Spleen (tissue), 7 donors: ENCODE measurements at regions not wholly inside any gene's neighbourhood (a gene's known extent, or its start where the extent isn't known, plus 50 kb on each side); places are given as distances from the start of the nearest gene placed in this dataset.

Experiments used
- POLR2A ChIP-seq, 3 donors: fragments of 450-650 bp; IDR thresholded peaks; one replicate each; pipeline ENCODE4 v1.5.1; 2017; ENCODE audit warnings: antibody characterized with exemption in 3 of 3, mild to moderate bottlenecking in 1 of 3
- POLR2AphosphoS5 ChIP-seq, 3 donors: sonication (generic); formaldehyde crosslinking; IDR thresholded peaks; one replicate each; pipeline ENCODE4 v1.5.1; 2017; ENCODE audit warnings: antibody characterized with exemption in 3 of 3
- TF ChIP-seq, protein P1 (sequence below), 11 experiments: fragments of 200-600 bp in 7 of 11; fragments of 450-650 bp in 4 of 11; sonication (generic) in 4 of 11; IDR thresholded peaks in 8 of 11; conservative IDR thresholded peaks in 3 of 11; 1 replicate in 7 of 11; 2 replicates in 4 of 11; pipeline versions ENCODE4 v1.4.0 to v1.8.0; 2016 to 2021; ENCODE audit warnings: antibody characterized with exemption in 11 of 11, inconsistent platforms in 4 of 11, mild to moderate bottlenecking in 1 of 11
- donor health status: DM: no; HTN: no; CAD: no; lungs with moderate emphysema.
- donor health status: DM: no; HTN: no; CAD: no.
- donor health status: DM: no; HTN: no; CAD: no.

GRCh38 chr7:58316-58715, 134.1 kb upstream of the FAM20C start:
- no peak for TF ChIP-seq POLR2AphosphoS5 (IDR thresholded peaks at IDR 0.05)
- TF ChIP-seq, protein P1, sequence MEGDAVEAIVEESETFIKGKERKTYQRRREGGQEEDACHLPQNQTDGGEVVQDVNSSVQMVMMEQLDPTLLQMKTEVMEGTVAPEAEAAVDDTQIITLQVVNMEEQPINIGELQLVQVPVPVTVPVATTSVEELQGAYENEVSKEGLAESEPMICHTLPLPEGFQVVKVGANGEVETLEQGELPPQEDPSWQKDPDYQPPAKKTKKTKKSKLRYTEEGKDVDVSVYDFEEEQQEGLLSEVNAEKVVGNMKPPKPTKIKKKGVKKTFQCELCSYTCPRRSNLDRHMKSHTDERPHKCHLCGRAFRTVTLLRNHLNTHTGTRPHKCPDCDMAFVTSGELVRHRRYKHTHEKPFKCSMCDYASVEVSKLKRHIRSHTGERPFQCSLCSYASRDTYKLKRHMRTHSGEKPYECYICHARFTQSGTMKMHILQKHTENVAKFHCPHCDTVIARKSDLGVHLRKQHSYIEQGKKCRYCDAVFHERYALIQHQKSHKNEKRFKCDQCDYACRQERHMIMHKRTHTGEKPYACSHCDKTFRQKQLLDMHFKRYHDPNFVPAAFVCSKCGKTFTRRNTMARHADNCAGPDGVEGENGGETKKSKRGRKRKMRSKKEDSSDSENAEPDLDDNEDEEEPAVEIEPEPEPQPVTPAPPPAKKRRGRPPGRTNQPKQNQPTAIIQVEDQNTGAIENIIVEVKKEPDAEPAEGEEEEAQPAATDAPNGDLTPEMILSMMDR (IDR thresholded peaks at IDR 0.05 in 8 of 11, conservative IDR thresholded peaks at IDR 0.05 in 3 of 11), result no peak
- TF ChIP-seq POLR2A (IDR thresholded peaks at IDR 0.05), result no peak
